Esophagus muscularis mucosa (tissue), 3 donors: ENCODE measurements at regions not wholly inside any gene's neighbourhood (a gene's known extent, or its start where the extent isn't known, plus 50 kb on each side); places are given as distances from the start of the nearest gene placed in this dataset.

ENCODE experiments used
- CTCF ChIP-seq, 3 experiments: fragments of 200-600 bp in 2 of 3; fragments of 450-650 bp in 1 of 3; sonication (generic) in 2 of 3; IDR thresholded peaks; one replicate each; pipeline ENCODE4 v1.5.1; 2017 to 2019; ENCODE audit warnings: antibody characterized with exemption in 3 of 3, mild to moderate bottlenecking in 2 of 3, moderate library complexity in 1 of 3
- POLR2A ChIP-seq: fragments of 450-650 bp; IDR thresholded peaks from one replicate; pipeline ENCODE4 v1.6.1; 2017; ENCODE audit warnings: antibody characterized with exemption, moderate library complexity, mild to moderate bottlenecking, low read depth
- POLR2AphosphoS5 ChIP-seq, 2 donors: sonication (generic); formaldehyde crosslinking; IDR thresholded peaks; one replicate each; pipeline ENCODE4 v1.6.1; 2017; ENCODE audit warnings: antibody characterized with exemption in 2 of 2

DNA sequence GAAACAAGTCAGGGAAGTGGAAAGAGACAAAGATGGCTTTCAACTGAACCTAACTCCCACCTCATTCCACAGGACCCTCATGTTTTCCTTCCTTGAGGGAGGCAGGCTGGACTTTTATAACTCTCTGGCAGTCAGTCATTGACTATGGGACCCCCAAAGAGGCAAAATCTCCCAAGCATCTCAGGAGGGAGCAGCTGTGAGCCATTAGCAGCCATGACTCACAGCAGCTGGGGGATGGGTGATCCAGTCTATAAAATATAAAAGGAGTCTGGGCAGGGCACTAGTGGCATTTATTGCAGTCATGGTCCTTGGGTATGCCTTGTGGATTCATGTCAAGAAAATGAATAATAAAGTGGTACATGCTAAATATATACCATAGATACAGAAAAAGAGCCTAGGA is 387.0 kb upstream of the CHD6 start:
- TF ChIP-seq CTCF (IDR thresholded peaks at IDR 0.05) (no peak), POLR2A (no peak), POLR2AphosphoS5 (IDR thresholded peaks at IDR 0.05) (no peak)
